Heart right ventricle (tissue), 16 donors: ENCODE measurements at regions not wholly inside any gene's neighbourhood (a gene's known extent, or its start where the extent isn't known, plus 50 kb on each side); places are given as distances from the start of the nearest gene placed in this dataset.

Experiments used
- ATAC-seq, 8 donors: fragments of 200-7000 bp; cut with Tn5 transposase; one replicate each; pipeline ENCODE4 v1.9.1; 2020; ENCODE audit warnings: mild to moderate bottlenecking in 8 of 8, moderate library complexity in 8 of 8, moderate number of reproducible peaks in 1 of 8
- DNase-seq, 2 donors: peaks; one replicate each; pipeline ENCODE4 v3.0.0-alpha.2; 2020
- H3K27ac ChIP-seq, 10 donors: fragments of 200-600 bp; sonication (generic) in 2 of 10; one replicate each; pipeline versions ENCODE4 v1.5.0 to v1.8.0; 2020 to 2022; ENCODE audit warnings: mild to moderate bottlenecking in 3 of 10
- H3K27me3 ChIP-seq, 7 donors: fragments of 200-600 bp; one replicate each; pipeline ENCODE4 v1.8.0; 2021 to 2022; ENCODE audit warnings: mild to moderate bottlenecking in 2 of 7
- H3K36me3 ChIP-seq, 9 donors: fragments of 200-600 bp; sonication (generic) in 1 of 9; one replicate each; pipeline versions ENCODE4 v1.5.0 to v1.8.0; 2020 to 2022; ENCODE audit warnings: mild to moderate bottlenecking in 2 of 9
- H3K4me1 ChIP-seq, 9 donors: fragments of 200-600 bp; sonication (generic) in 1 of 9; one replicate each; pipeline versions ENCODE4 v1.5.0 to v1.8.0; 2020 to 2022; ENCODE audit warnings: mild to moderate bottlenecking in 4 of 9
- H3K4me3 ChIP-seq, 10 donors: fragments of 200-600 bp; sonication (generic) in 2 of 10; one replicate each; pipeline versions ENCODE4 v1.5.0 to v1.8.0; 2020 to 2022; ENCODE audit warnings: mild to moderate bottlenecking in 7 of 10, moderate library complexity in 2 of 10
- H3K9me3 ChIP-seq, 11 donors: fragments of 200-600 bp in 10 of 11; sonication (generic) in 2 of 11; one replicate each; pipeline versions ENCODE4 v1.5.0 to v1.8.0; 2013 to 2022; ENCODE audit warnings: mild to moderate bottlenecking in 2 of 11, control low read depth in 1 of 11, moderate library complexity in 1 of 11
- CTCF ChIP-seq, 9 donors: fragments of 200-600 bp; sonication (generic) in 2 of 9; IDR thresholded peaks; one replicate each; pipeline versions ENCODE4 v1.5.0 to v1.8.0; 2021 to 2022; ENCODE audit warnings: antibody characterized with exemption in 9 of 9, mild to moderate bottlenecking in 5 of 9, moderate library complexity in 1 of 9
- WGBS, 2 donors: extraction: QIAGEN DNeasy Blood & Tissue Kit; methylation state at CpG; one replicate each; pipeline ENCODE4 v1.1.7; 2013; ENCODE audit warnings: inconsistent platforms in 1 of 2; 5-methylcytosine and 5-hydroxymethylcytosine counted together
- intact Hi-C, 10 donors: fragments of 100-400 bp; cut with DNase I; formaldehyde crosslinking; loops; one replicate each; pipeline versions ENCODE4 v1.11.1 to v1.14.2; 2022
- donor health status: Arrhythmogenic right ventricular cardiomyopathy.
- donor health status: ischemic (EF 13 %, LVEDD 7.1; RV severe dilation, severe dysfunction).
- donor health status: healthy with polysubstance abuse.
- donor health status: DM: no; HTN: yes; CAD: no.
- donor health status: DM: no; HTN: no; CAD: no.
- donor health status: ischemic (EF 25% LVEDD 6.9; RV normal size, moderate dysfunction).
- donor health status: ischemic (EF 25% LVEDD 5.7; RV mildly dilated, moderate dysfunction).
- donor health status: healthy.
- donor health status: DM: yes; HTN: yes; CAD: no.
- donor health status: Ischemic cardiomyopathy.
- donor health status: ischemic (EF 35%, LVEDD 5.7; RV mildly dilated, moderate dysfunction).
- donor health status: nonischemic (EF 11% LVEDD 7.7; RV severe dilation, severe dysfunction).
- donor health status: DM: yes; HTN: yes; CAD: no.
- donor health status: PGD.
- donor health status: ischemic (EF 29% LVEDD 5.4; RV normal size, mild dysfunction).
- donor health status: nonischemic (EF 23%, LVEDD 6.1; RV moderate dilation, normal function).

- Histone ChIP-seq H3K27ac (no peak overlapping the region), H3K9me3 (no peaks in the 10 kb centered on the region), H3K36me3 (no peaks in the 10 kb centered on the region), H3K27me3 (no peaks in the 10 kb centered on the region), H3K4me1 (peaks cover 0 to 20% (median 0%) of the 10 kb centered on the region in 9 donors), H3K4me3 (no peak overlapping the region)
- no peak for ATAC-seq
- intact Hi-C loops: no loop called here
- no peak for DNase-seq
- WGBS, 2 donors: 96 to 99% methylated on average over 2 of the region's 2 CpGs
- no peak for TF ChIP-seq CTCF (IDR thresholded peaks at IDR 0.05)
Measured at GRCh38 chr12:46609674-46610073, 216.1 kb downstream of the SLC38A4 start.

GRCh38 chr12:46609273-46609623 lies 216.5 kb downstream of the SLC38A4 start:
- ATAC-seq (no peak), DNase-seq (no peak)
- peak overlapping the region in 2 of 10 donors; percentile 23 to 31 for H3K27ac ChIP-seq
- TF ChIP-seq CTCF (IDR thresholded peaks at IDR 0.05): no peak
- intact Hi-C loops: no loop called here
- no peaks in the 10 kb centered on the region for H3K9me3 ChIP-seq
- 70 to 94% methylated on average over 1 of the region's 1 CpG for WGBS, 2 donors
- peaks cover 0 to 20% (median 0%) of the 10 kb centered on the region in 9 donors for H3K4me1 ChIP-seq
- no peaks in the 10 kb centered on the region for H3K36me3 ChIP-seq
- no peaks in the 10 kb centered on the region for H3K27me3 ChIP-seq
- no peak overlapping the region for H3K4me3 ChIP-seq

- ATAC-seq (no peak), DNase-seq (no peak)
- peak overlapping the region in 2 of 10 donors; percentile 23 to 31 for H3K27ac ChIP-seq
- H3K36me3 ChIP-seq: no peaks in the 10 kb centered on the region
- H3K27me3 ChIP-seq: no peaks in the 10 kb centered on the region
- WGBS, 2 donors: 85 to 92% methylated on average over 1 of the region's 1 CpG
- H3K9me3 ChIP-seq: no peaks in the 10 kb centered on the region
- intact Hi-C loops: no loop called here
- H3K4me1 ChIP-seq: peaks cover 0 to 20% (median 0%) of the 10 kb centered on the region in 9 donors
- no peak for TF ChIP-seq CTCF (IDR thresholded peaks at IDR 0.05)
- H3K4me3 ChIP-seq: no peak overlapping the region
Measured at GRCh38 chr12:46608431-46609272, 217.1 kb downstream of the SLC38A4 start.

- 88 to 96% methylated on average over 4 of the region's 4 CpGs for WGBS, 2 donors
- ATAC-seq (no peak), DNase-seq (no peak)
- peaks cover 0 to 18% (median 0%) of the 10 kb centered on the region in 9 donors for H3K4me1 ChIP-seq
- no peak overlapping the region for H3K4me3 ChIP-seq
- TF ChIP-seq CTCF (IDR thresholded peaks at IDR 0.05): no peak
- no peaks in the 10 kb centered on the region for H3K27me3 ChIP-seq
- peaks cover 0 to 20% (median 0%) of the 10 kb centered on the region in 11 donors for H3K9me3 ChIP-seq
- no peaks in the 10 kb centered on the region for H3K36me3 ChIP-seq
- intact Hi-C loops: no loop called here
- H3K27ac ChIP-seq: no peak overlapping the region
Measured at GRCh38 chr12:46604684-46605083, 221.1 kb downstream of the SLC38A4 start.
